ENCODE measurements at regions not wholly inside any gene's neighbourhood (a gene's known extent, or its start where the extent isn't known, plus 50 kb on each side); places are given as distances from the start of the nearest gene placed in this dataset.
"Not testable (repeated sequence)": the region's sequence is repeated elsewhere in the genome, so short reads cannot be mapped to it uniquely, and the experiment has no call there.

- no peak for TF ChIP-seq CTCF (IDR thresholded peaks at IDR 0.05; ENCODE audit: low read depth, low read length, missing control alignments)
- no peak for DNase-seq (ENCODE audit: extremely low read depth, low read depth)
- H3K4me3 ChIP-seq (replicated peaks; ENCODE audit: low read depth, low read length), result no peak overlapping the region
These were observed 120.2 kb downstream of the OXSM start for GRCh38 chr3:25910105-25910504.

- no peak for DNase-seq (ENCODE audit: extremely low read depth, low read depth)
- no peak overlapping the region for H3K4me3 ChIP-seq (replicated peaks; ENCODE audit: low read depth, low read length)
- TF ChIP-seq CTCF (IDR thresholded peaks at IDR 0.05; ENCODE audit: low read depth, low read length, missing control alignments), result peak; percentile 29
These were observed 121.1 kb downstream of the OXSM start for GRCh38 chr3:25910997-25911396.

- DNase-seq (ENCODE audit: extremely low read depth, low read depth), result no peak
- H3K4me3 ChIP-seq (replicated peaks; ENCODE audit: low read depth, low read length), result no peak overlapping the region
- no peak for TF ChIP-seq CTCF (IDR thresholded peaks at IDR 0.05; ENCODE audit: low read depth, low read length, missing control alignments)
These were observed 121.8 kb downstream of the OXSM start for GRCh38 chr3:25911525-25912295.

GRCh38 chr3:25913179-25913578 lies 123.3 kb downstream of the OXSM start:
- no peak for TF ChIP-seq CTCF (IDR thresholded peaks at IDR 0.05; ENCODE audit: low read depth, low read length, missing control alignments)
- no peak overlapping the region for H3K4me3 ChIP-seq (replicated peaks; ENCODE audit: low read depth, low read length)
- no peak for DNase-seq (ENCODE audit: extremely low read depth, low read depth)

- TF ChIP-seq CTCF (IDR thresholded peaks at IDR 0.05; ENCODE audit: low read depth, low read length, missing control alignments), result no peak
- no peak overlapping the region for H3K4me3 ChIP-seq (replicated peaks; ENCODE audit: low read depth, low read length)
- DNase-seq (ENCODE audit: extremely low read depth, low read depth), result no peak
These were observed 125.8 kb downstream of the OXSM start for GRCh38 chr3:25915673-25916072.

- TF ChIP-seq CTCF (IDR thresholded peaks at IDR 0.05; ENCODE audit: low read depth, low read length, missing control alignments), result no peak
- H3K4me3 ChIP-seq (replicated peaks; ENCODE audit: low read depth, low read length), result no peak overlapping the region
- no peak for DNase-seq (ENCODE audit: extremely low read depth, low read depth)
These were observed 126.4 kb downstream of the OXSM start for GRCh38 chr3:25916321-25916720.

- not testable (repeated sequence) for H3K4me3 ChIP-seq (replicated peaks; ENCODE audit: low read depth, low read length); DNase-seq (ENCODE audit: extremely low read depth, low read depth)
These were observed 142.1 kb downstream of the OXSM start for GRCh38 chr3:25931967-25932366.
